ENCODE measurements at regions not wholly inside any gene's neighbourhood (a gene's known extent, or its start where the extent isn't known, plus 50 kb on each side); places are given as distances from the start of the nearest gene placed in this dataset.
"Not testable (repeated sequence)": the region's sequence is repeated elsewhere in the genome, so short reads cannot be mapped to it uniquely, and the experiment has no call there.

- not testable (repeated sequence) for TF ChIP-seq CTCF (IDR thresholded peaks at IDR 0.05); EZH2 (IDR thresholded peaks at IDR 0.05; ENCODE audit: borderline replicate concordance, insufficient read depth, low read depth, low read length, poor library complexity, severe bottlenecking)
These were observed 84.6 kb upstream of the THUMPD2 start for GRCh38 chr2:39863672-39864071.

All from B cell (primary cell).